ENCODE measurements at regions not wholly inside any gene's neighbourhood (a gene's known extent, or its start where the extent isn't known, plus 50 kb on each side); places are given as distances from the start of the nearest gene placed in this dataset.

DNA sequence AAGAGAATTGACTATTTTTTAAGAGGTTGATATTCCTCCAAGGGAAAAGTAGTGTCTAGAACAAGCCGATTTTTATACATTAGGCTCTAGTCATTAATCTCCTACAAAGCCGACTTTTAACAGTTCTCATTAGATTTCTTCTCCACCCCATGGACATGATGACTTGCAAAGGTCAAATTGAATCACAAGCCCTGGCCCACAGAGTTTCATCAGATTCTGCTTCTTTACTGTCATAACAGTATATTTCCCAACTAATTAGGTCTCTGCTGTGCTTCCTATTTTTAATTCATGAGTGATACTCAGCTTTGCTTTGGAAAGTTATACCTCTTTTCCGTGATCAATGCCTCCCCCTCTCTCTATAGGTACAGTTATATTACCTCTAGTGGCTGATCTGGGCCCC lies 90.6 kb upstream of the ADGRB3 start:
- TF ChIP-seq TEAD4 (IDR thresholded peaks at IDR 0.05), result no peak
- TF ChIP-seq EGR1 (IDR thresholded peaks at IDR 0.05), result no peak
- TF ChIP-seq ZBTB7A (IDR thresholded peaks at IDR 0.05; ENCODE audit: low read depth), result no peak
- TF ChIP-seq EP300 (IDR thresholded peaks at IDR 0.05; ENCODE audit: borderline replicate concordance), result no peak
- TF ChIP-seq NFIC (IDR thresholded peaks at IDR 0.05), result no peak

DNA sequence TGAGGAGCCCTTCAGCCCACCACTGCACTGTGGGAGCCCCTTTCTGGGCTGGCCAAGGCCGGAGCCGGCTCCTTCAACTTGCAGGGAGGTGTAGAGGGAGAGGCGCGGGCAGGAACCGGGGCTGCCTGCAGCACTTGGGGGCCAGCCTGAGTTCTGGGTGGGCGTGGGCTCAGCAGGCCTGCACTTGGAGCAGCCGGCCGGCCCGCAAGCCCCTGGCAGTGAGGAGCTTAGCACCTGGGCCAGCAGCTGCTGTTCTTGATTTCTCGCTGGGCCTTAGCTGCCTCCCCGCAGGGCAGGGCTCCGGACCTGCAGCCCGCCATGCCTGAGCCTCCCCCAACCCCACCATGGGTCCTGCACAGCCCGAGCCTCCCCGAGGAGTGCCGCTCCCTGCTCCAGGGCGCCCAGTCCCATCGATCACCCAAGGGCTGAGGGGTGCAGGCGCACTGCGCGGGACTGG lies 101.7 kb upstream of the ADGRB3 start:
- TF ChIP-seq TCF12 (IDR thresholded peaks at IDR 0.05; ENCODE audit: low read depth), result no peak
- TF ChIP-seq, protein P1, sequence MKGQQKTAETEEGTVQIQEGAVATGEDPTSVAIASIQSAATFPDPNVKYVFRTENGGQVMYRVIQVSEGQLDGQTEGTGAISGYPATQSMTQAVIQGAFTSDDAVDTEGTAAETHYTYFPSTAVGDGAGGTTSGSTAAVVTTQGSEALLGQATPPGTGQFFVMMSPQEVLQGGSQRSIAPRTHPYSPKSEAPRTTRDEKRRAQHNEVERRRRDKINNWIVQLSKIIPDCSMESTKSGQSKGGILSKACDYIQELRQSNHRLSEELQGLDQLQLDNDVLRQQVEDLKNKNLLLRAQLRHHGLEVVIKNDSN (IDR thresholded peaks at IDR 0.05), result no peak

GRCh38 chr6:68527691-68528090 lies 107.4 kb upstream of the ADGRB3 start:
- no peak for TF ChIP-seq YY1 (IDR thresholded peaks at IDR 0.05; ENCODE audit: low read depth)
- TF ChIP-seq, protein P1 (IDR thresholded peaks at IDR 0.05), result no peak
- no peak for TF ChIP-seq CEBPB (IDR thresholded peaks at IDR 0.05)
- no peak for TF ChIP-seq EP300 (IDR thresholded peaks at IDR 0.05; ENCODE audit: borderline replicate concordance)
- no peak for TF ChIP-seq EGR1 (IDR thresholded peaks at IDR 0.05)
- no peak for TF ChIP-seq TAF1 (IDR thresholded peaks at IDR 0.05; ENCODE audit: low read depth)
- TF ChIP-seq, protein P2, sequence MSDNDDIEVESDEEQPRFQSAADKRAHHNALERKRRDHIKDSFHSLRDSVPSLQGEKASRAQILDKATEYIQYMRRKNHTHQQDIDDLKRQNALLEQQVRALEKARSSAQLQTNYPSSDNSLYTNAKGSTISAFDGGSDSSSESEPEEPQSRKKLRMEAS (IDR thresholded peaks at IDR 0.05), result no peak
- TF ChIP-seq, protein P3, sequence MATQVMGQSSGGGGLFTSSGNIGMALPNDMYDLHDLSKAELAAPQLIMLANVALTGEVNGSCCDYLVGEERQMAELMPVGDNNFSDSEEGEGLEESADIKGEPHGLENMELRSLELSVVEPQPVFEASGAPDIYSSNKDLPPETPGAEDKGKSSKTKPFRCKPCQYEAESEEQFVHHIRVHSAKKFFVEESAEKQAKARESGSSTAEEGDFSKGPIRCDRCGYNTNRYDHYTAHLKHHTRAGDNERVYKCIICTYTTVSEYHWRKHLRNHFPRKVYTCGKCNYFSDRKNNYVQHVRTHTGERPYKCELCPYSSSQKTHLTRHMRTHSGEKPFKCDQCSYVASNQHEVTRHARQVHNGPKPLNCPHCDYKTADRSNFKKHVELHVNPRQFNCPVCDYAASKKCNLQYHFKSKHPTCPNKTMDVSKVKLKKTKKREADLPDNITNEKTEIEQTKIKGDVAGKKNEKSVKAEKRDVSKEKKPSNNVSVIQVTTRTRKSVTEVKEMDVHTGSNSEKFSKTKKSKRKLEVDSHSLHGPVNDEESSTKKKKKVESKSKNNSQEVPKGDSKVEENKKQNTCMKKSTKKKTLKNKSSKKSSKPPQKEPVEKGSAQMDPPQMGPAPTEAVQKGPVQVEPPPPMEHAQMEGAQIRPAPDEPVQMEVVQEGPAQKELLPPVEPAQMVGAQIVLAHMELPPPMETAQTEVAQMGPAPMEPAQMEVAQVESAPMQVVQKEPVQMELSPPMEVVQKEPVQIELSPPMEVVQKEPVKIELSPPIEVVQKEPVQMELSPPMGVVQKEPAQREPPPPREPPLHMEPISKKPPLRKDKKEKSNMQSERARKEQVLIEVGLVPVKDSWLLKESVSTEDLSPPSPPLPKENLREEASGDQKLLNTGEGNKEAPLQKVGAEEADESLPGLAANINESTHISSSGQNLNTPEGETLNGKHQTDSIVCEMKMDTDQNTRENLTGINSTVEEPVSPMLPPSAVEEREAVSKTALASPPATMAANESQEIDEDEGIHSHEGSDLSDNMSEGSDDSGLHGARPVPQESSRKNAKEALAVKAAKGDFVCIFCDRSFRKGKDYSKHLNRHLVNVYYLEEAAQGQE (IDR thresholded peaks at IDR 0.05; ENCODE audit: low read depth), result no peak
- no peak for TF ChIP-seq RAD21 (IDR thresholded peaks at IDR 0.05; ENCODE audit: low read depth)
- TF ChIP-seq ZBTB7A (IDR thresholded peaks at IDR 0.05; ENCODE audit: low read depth), result no peak
- TF ChIP-seq FOXM1 (IDR thresholded peaks at IDR 0.05; ENCODE audit: borderline replicate concordance, low read depth), result no peak
- no peak for TF ChIP-seq NFIC (IDR thresholded peaks at IDR 0.05)
- no peak for TF ChIP-seq TCF12 (IDR thresholded peaks at IDR 0.05; ENCODE audit: low read depth)
- TF ChIP-seq TEAD4 (IDR thresholded peaks at IDR 0.05), result no peak
- TF ChIP-seq CREB1 (IDR thresholded peaks at IDR 0.05; ENCODE audit: low read depth), result no peak

DNA sequence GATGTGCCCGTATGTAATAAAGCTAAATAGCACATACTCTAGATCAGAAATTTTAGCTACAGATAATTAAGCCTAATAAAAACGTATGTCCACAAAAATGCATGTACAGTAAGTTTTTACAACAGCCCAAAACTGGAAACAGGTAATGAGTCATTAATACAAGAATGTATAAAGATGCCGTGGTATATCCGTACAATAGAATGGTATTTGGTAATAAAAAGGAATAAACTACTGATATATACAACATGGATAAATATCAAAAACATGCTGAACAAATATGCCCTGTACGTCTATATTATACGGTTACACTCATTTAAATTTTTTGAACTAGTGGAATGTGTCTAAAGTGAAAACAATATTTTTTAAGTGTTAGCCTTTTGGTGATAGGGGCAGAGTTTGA lies 128.2 kb upstream of the ADGRB3 start:
- TF ChIP-seq EP300 (IDR thresholded peaks at IDR 0.05; ENCODE audit: borderline replicate concordance) (no peak), ZBTB7A (IDR thresholded peaks at IDR 0.05; ENCODE audit: low read depth) (no peak), CREB1 (IDR thresholded peaks at IDR 0.05; ENCODE audit: low read depth) (no peak), EGR1 (IDR thresholded peaks at IDR 0.05) (no peak), CEBPB (IDR thresholded peaks at IDR 0.05) (no peak), RAD21 (IDR thresholded peaks at IDR 0.05; ENCODE audit: low read depth) (no peak), YY1 (IDR thresholded peaks at IDR 0.05; ENCODE audit: low read depth) (no peak), TEAD4 (IDR thresholded peaks at IDR 0.05) (no peak), NFIC (IDR thresholded peaks at IDR 0.05) (no peak), FOXM1 (IDR thresholded peaks at IDR 0.05; ENCODE audit: borderline replicate concordance, low read depth) (no peak), TAF1 (IDR thresholded peaks at IDR 0.05; ENCODE audit: low read depth) (no peak), TCF12 (IDR thresholded peaks at IDR 0.05; ENCODE audit: low read depth) (no peak)
- TF ChIP-seq, protein P1 (IDR thresholded peaks at IDR 0.05), result no peak
- TF ChIP-seq, protein P3 (IDR thresholded peaks at IDR 0.05; ENCODE audit: low read depth), result no peak
- TF ChIP-seq, protein P2 (IDR thresholded peaks at IDR 0.05), result no peak

DNA sequence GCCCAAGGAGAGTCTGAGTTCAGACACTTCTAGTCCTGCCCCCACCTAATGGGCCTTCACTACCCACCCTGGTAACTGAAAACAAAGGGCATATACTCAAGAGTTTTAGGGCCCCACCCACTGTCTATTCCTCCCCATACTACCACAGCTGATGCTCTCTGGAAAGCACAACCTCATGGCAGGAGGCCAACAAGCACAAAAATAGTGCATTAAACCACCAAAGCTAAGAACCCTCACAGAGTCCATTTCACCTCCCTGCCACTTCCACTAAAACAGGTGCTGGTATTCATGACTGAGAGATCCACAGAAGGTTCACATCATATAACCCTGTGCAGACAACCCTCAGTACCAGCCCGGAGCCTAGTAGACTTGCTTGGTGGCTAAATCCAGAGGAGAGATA lies 132.1 kb upstream of the ADGRB3 start:
- TF ChIP-seq CEBPB (IDR thresholded peaks at IDR 0.05), result no peak
- TF ChIP-seq EP300 (IDR thresholded peaks at IDR 0.05; ENCODE audit: borderline replicate concordance), result no peak
- no peak for TF ChIP-seq TEAD4 (IDR thresholded peaks at IDR 0.05)

GRCh38 chr6:68497927-68498326 lies 137.2 kb upstream of the ADGRB3 start:
- no peak for TF ChIP-seq CEBPB (IDR thresholded peaks at IDR 0.05)

DNA sequence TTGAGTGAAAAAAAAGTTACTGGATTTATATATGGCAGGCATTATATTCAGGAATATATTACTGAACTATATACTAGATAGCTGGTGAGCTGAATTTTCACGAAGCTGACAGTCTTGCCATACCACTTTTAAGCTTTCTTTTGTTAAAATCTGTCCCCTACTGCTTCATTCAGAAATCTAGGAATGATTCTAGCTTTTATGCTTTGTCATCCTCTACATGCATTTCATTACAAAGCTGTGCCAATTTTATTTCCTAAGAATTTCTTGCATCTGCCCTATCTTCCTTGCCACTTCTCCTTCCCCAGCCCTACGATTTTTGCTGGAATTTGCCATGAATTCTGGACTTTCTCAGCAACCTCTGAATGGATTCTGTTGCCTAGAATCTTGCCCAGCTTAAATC lies 158.5 kb upstream of the ADGRB3 start:
- TF ChIP-seq TCF12 (IDR thresholded peaks at IDR 0.05; ENCODE audit: low read depth), result no peak
- TF ChIP-seq, protein P2 (IDR thresholded peaks at IDR 0.05), result no peak
- TF ChIP-seq CEBPB (IDR thresholded peaks at IDR 0.05), result no peak
- TF ChIP-seq, protein P1 (IDR thresholded peaks at IDR 0.05), result no peak
- TF ChIP-seq EGR1 (IDR thresholded peaks at IDR 0.05), result no peak
- TF ChIP-seq RAD21 (IDR thresholded peaks at IDR 0.05; ENCODE audit: low read depth), result no peak
- TF ChIP-seq NFIC (IDR thresholded peaks at IDR 0.05), result no peak
- TF ChIP-seq TEAD4 (IDR thresholded peaks at IDR 0.05), result no peak
- TF ChIP-seq TAF1 (IDR thresholded peaks at IDR 0.05; ENCODE audit: low read depth), result no peak
- no peak for TF ChIP-seq ZBTB7A (IDR thresholded peaks at IDR 0.05; ENCODE audit: low read depth)
- no peak for TF ChIP-seq FOXM1 (IDR thresholded peaks at IDR 0.05; ENCODE audit: borderline replicate concordance, low read depth)
- no peak for TF ChIP-seq CREB1 (IDR thresholded peaks at IDR 0.05; ENCODE audit: low read depth)
- TF ChIP-seq, protein P3 (IDR thresholded peaks at IDR 0.05; ENCODE audit: low read depth), result no peak
- TF ChIP-seq YY1 (IDR thresholded peaks at IDR 0.05; ENCODE audit: low read depth), result no peak
- no peak for TF ChIP-seq EP300 (IDR thresholded peaks at IDR 0.05; ENCODE audit: borderline replicate concordance)
